H9 (cell line): ENCODE measurements at regions not wholly inside any gene's neighbourhood (a gene's known extent, or its start where the extent isn't known, plus 50 kb on each side); places are given as distances from the start of the nearest gene placed in this dataset.

ENCODE experiments used
- DNase-seq: peaks from one replicate; pipeline ENCODE4 v3.0.0-alpha.2; 2017
- H2AFZ ChIP-seq: one replicate; pipeline ENCODE4 v1.6.1; 2013; ENCODE audit warnings: mild to moderate bottlenecking, low read length, control low read depth, moderate library complexity
- H2AK5ac ChIP-seq: 2 replicates; pipeline ENCODE4 v1.6.1; 2013; ENCODE audit warnings: low read length, control low read depth, mixed read lengths; ENCODE audit not compliant: insufficient read length
- H2BK120ac ChIP-seq: one replicate; pipeline ENCODE4 v1.6.1; 2013; ENCODE audit warnings: low read depth, mild to moderate bottlenecking, low read length, control low read depth, inconsistent platforms; ENCODE audit not compliant: poor library complexity, severe bottlenecking
- H2BK12ac ChIP-seq: 2 replicates; pipeline ENCODE4 v1.6.1; 2013; ENCODE audit warnings: low read length, control low read depth, mixed read lengths, low read depth; ENCODE audit not compliant: insufficient read length
- H2BK15ac ChIP-seq: 2 replicates; pipeline ENCODE4 v1.6.1; 2013; ENCODE audit warnings: low read depth, low read length, control low read depth
- H2BK20ac ChIP-seq: one replicate; pipeline ENCODE4 v1.6.1; 2013; ENCODE audit warnings: low read depth, mild to moderate bottlenecking, low read length, control low read depth, inconsistent platforms; ENCODE audit not compliant: poor library complexity, severe bottlenecking
- H2BK5ac ChIP-seq: 2 replicates; pipeline ENCODE4 v1.6.1; 2013; ENCODE audit warnings: low read length, control low read depth, mixed read lengths; ENCODE audit not compliant: insufficient read length
- H3K14ac ChIP-seq: 2 replicates; pipeline ENCODE4 v1.6.1; 2013; ENCODE audit warnings: low read length, control low read depth; ENCODE audit not compliant: insufficient read depth
- H3K18ac ChIP-seq: 2 replicates; pipeline ENCODE4 v1.6.1; 2013; ENCODE audit warnings: low read depth, mild to moderate bottlenecking, mixed read lengths, low read length, control low read depth; ENCODE audit not compliant: insufficient read length
- H3K23ac ChIP-seq: 2 replicates; pipeline ENCODE4 v1.6.1; 2013; ENCODE audit warnings: low read length, control low read depth, mixed read lengths, low read depth; ENCODE audit not compliant: insufficient read length
- H3K23me2 ChIP-seq: 2 replicates; pipeline ENCODE4 v1.6.1; 2013; ENCODE audit warnings: low read depth, mild to moderate bottlenecking, mixed read lengths, low read length, control low read depth; ENCODE audit not compliant: insufficient read length, poor library complexity, severe bottlenecking
- H3K27ac ChIP-seq: 2 replicates; pipeline ENCODE4 v1.5.1; 2013; ENCODE audit warnings: low read length, control low read depth, mixed read lengths, low read depth; ENCODE audit not compliant: insufficient read length
- H3K27me3 ChIP-seq: 2 replicates; pipeline ENCODE4 v1.6.1; 2013; ENCODE audit warnings: low read length, control low read depth, inconsistent platforms; ENCODE audit not compliant: insufficient read depth
- H3K4ac ChIP-seq: 2 replicates; pipeline ENCODE4 v1.6.1; 2013; ENCODE audit warnings: low read depth, mild to moderate bottlenecking, control low read depth, inconsistent platforms, low read length, moderate library complexity
- H3K4me1 ChIP-seq: 2 replicates; pipeline ENCODE4 v1.6.1; 2013; ENCODE audit warnings: low read length, control low read depth, inconsistent platforms; ENCODE audit not compliant: insufficient read depth
- H3K4me2 ChIP-seq: 2 replicates; pipeline ENCODE4 v1.6.1; 2013; ENCODE audit warnings: low read length, control low read depth, mixed read lengths; ENCODE audit not compliant: insufficient read length, insufficient read depth
- H3K56ac ChIP-seq: 2 replicates; pipeline ENCODE4 v1.6.1; 2013; ENCODE audit warnings: low read depth, mild to moderate bottlenecking, mixed read lengths, low read length, control low read depth; ENCODE audit not compliant: insufficient read length
- H3K79me1 ChIP-seq: 2 replicates; pipeline ENCODE4 v1.6.1; 2013; ENCODE audit warnings: low read depth, mild to moderate bottlenecking, moderate library complexity, low read length, control low read depth, inconsistent platforms; ENCODE audit not compliant: insufficient read depth, poor library complexity, severe bottlenecking
- H3K79me2 ChIP-seq: 2 replicates; pipeline ENCODE4 v1.6.1; 2013; ENCODE audit warnings: low read length, control low read depth, inconsistent platforms; ENCODE audit not compliant: insufficient read depth
- H3K9ac ChIP-seq: 2 replicates; pipeline ENCODE4 v1.6.1; 2013; ENCODE audit warnings: low read length, control low read depth, mixed read lengths; ENCODE audit not compliant: insufficient read length; ENCODE audit errors: extremely low read depth
- H3K9me3 ChIP-seq: one replicate; pipeline ENCODE4 v1.6.1; 2013; ENCODE audit warnings: low read depth, low read length, inconsistent platforms; ENCODE audit not compliant: control insufficient read depth
- H3T11ph ChIP-seq: one replicate; pipeline ENCODE4 v1.6.1; 2013; ENCODE audit warnings: mild to moderate bottlenecking, low read length, control low read depth, inconsistent platforms
- H4K20me1 ChIP-seq: one replicate; pipeline ENCODE4 v1.6.1; 2013; ENCODE audit not compliant: control insufficient read depth, insufficient read length, insufficient read depth
- H4K5ac ChIP-seq: 2 replicates; pipeline ENCODE4 v1.6.1; 2013; ENCODE audit warnings: low read depth, mild to moderate bottlenecking, mixed read lengths, low read length, control low read depth; ENCODE audit not compliant: insufficient read length
- H4K8ac ChIP-seq: replicated peaks from 2 replicates; pipeline ENCODE4 v1.6.1; 2013; ENCODE audit warnings: low read length, control low read depth, mixed read lengths, low read depth; ENCODE audit not compliant: insufficient read length
- H4K91ac ChIP-seq: 2 replicates; pipeline ENCODE4 v1.6.1; 2013; ENCODE audit warnings: low read depth, mild to moderate bottlenecking, moderate library complexity, mixed read lengths, low read length, control low read depth; ENCODE audit not compliant: insufficient read length
- H3K27ac Mint-ChIP-seq, 3 experiments: 2 replicates in 2 of 3; 3 replicates in 1 of 3; pipeline ENCODE4 v1.8.0; 2020 to 2021; ENCODE audit warnings: mixed read lengths in 3 of 3, mild to moderate bottlenecking in 1 of 3, moderate library complexity in 1 of 3
- H3K27me3 Mint-ChIP-seq: 2 replicates; pipeline ENCODE4 v1.8.0; 2021; ENCODE audit warnings: low read depth, mild to moderate bottlenecking, moderate library complexity, mixed read lengths
- H3K36me3 Mint-ChIP-seq, 3 experiments: 2 replicates in 2 of 3; 3 replicates in 1 of 3; pipeline ENCODE4 v1.8.0; 2020 to 2021; ENCODE audit warnings: low read depth in 3 of 3, mixed read lengths in 3 of 3; ENCODE audit not compliant: insufficient read depth in 1 of 3
- H3K4me1 Mint-ChIP-seq, 2 experiments: 2 replicates each; pipeline ENCODE4 v1.8.0; 2020; ENCODE audit warnings: mixed read lengths in 2 of 2
- H3K4me3 Mint-ChIP-seq, 2 experiments: 2 replicates in 1 of 2; 3 replicates in 1 of 2; pipeline ENCODE4 v1.8.0; 2020 to 2021; ENCODE audit warnings: mild to moderate bottlenecking in 2 of 2, mixed read lengths in 2 of 2, moderate library complexity in 1 of 2
- H3K9me3 Mint-ChIP-seq, 2 experiments: 2 replicates in 1 of 2; 3 replicates in 1 of 2; pipeline ENCODE4 v1.8.0; 2020; ENCODE audit warnings: mild to moderate bottlenecking in 2 of 2, mixed read lengths in 2 of 2, moderate library complexity in 1 of 2
- CTCF ChIP-seq: fragments of 200-600 bp; sonication (generic); conservative IDR thresholded peaks from 3 replicates; pipeline ENCODE4 v1.8.0; 2021; ENCODE audit warnings: antibody characterized with exemption, mild to moderate bottlenecking

DNA sequence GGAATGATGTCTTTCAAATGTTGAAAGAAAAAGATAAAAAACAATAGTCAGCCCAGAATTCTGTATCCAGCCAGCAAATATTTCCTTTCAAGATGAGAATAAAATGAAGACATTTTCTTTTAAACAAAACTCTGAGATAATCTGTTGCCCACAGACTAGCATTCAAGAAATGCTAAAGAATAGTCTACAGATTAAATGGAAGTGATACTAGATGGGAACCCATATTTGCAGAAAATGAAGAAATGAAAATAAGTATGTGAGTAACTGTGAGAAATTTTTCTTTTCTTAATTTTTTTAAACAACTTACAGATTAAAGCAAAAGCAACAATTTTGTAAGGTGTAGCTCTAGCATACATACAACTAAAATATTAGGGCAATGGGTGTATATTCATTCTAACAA lies 469.8 kb downstream of the IGSF11 start:
- Histone ChIP-seq H2BK120ac (no peak overlapping the region), H3K27me3 (no peaks in the 10 kb centered on the region), H3T11ph (no peak overlapping the region), H3K23me2 (no peaks in the 10 kb centered on the region), H4K8ac (no peak overlapping the region), H3K9me3 (no peaks in the 10 kb centered on the region), H3K4me2 (no peak overlapping the region), H3K79me2 (no peaks in the 10 kb centered on the region), H4K20me1 (no peaks in the 10 kb centered on the region), H3K14ac (no peak overlapping the region), H2BK5ac (no peak overlapping the region), H3K56ac (no peak overlapping the region), H4K91ac (no peak overlapping the region), H3K79me1 (no peaks in the 10 kb centered on the region), H3K27ac (no peak overlapping the region), H4K5ac (no peak overlapping the region), H2BK20ac (no peak overlapping the region), H2AK5ac (no peak overlapping the region), H2BK12ac (no peak overlapping the region), H2AFZ (no peak overlapping the region), H3K23ac (no peak overlapping the region), H3K18ac (no peak overlapping the region), H2BK15ac (no peak overlapping the region), H3K9ac (no peak overlapping the region), H3K4me1 (no peaks in the 10 kb centered on the region), H3K4ac (no peak overlapping the region)
- Mint-ChIP-seq H3K36me3 (peaks cover 4 to 22% (median 6%) of the 10 kb centered on the region in 3 experiments; a peak in 6 of 7 replicates), H3K9me3 (peaks cover 12 to 15% of the 10 kb centered on the region in 2 experiments; a peak in 4 of 5 replicates), H3K27me3 (no peaks in the 10 kb centered on the region), H3K27ac (no peak overlapping the region), H3K4me3 (no peak overlapping the region), H3K4me1 (no peaks in the 10 kb centered on the region)
- DNase-seq: no peak
- no peak for TF ChIP-seq CTCF
